ENCODE measurements at regions not wholly inside any gene's neighbourhood (a gene's known extent, or its start where the extent isn't known, plus 50 kb on each side); places are given as distances from the start of the nearest gene placed in this dataset.

GRCh38 chr5:38031304-38031703 lies 191.5 kb upstream of the GDNF start:
- DNase-seq = no peak

DNA sequence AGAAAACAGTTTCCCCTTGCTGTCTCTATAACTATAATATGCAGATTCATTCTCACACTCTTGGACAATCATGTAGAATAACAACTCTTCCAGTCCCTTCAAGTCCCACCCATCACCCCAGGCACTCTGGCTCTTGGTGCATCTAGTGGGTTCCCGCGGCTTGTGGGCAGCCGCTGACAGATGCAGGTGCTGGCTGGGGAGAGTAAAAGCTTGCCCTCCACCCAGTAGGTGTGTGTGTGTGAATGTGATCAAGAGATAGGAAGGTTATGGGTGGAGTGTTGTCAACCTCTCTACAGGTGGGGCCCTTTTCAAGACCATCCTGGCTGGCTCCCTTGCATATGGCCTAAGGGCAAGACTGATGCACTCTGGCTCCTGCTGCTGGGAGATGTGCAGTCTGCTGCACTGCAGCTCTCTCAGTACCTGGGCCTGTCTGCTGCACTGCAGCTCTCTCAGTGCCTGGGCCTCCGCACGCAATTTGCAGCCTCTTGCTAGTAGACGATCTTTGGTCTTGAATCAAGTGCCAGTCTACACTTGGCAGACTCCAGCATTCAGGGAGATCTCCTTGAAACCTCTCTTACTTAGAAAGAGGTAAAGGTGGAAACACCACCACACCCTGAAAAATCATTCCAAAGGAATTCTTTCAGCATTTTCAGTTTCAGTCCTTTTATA lies 189.7 kb upstream of the GDNF start:
- no peak for DNase-seq

- no peak for DNase-seq
Observed at GRCh38 chr5:38023799-38024198, 184.0 kb upstream of the GDNF start.

DNA sequence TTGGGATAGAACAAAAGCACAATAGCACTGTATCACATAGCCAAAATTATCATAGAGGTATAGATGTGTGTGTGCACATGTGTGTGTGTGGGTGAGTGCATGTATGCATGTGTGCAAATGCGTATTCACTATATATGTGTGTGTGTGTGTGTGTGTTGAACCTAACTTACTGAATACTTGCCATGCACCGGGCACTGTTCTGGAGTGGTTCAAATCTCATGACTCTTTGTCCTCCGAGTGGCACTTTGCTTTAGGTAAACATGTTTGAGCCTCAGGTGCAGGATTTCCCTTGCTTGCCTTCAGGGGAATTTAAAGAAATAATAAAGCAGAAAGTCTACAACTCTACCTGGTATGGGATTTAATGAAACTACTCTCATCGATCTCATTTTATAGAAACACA lies 183.5 kb upstream of the GDNF start:
- no peak for DNase-seq

DNA sequence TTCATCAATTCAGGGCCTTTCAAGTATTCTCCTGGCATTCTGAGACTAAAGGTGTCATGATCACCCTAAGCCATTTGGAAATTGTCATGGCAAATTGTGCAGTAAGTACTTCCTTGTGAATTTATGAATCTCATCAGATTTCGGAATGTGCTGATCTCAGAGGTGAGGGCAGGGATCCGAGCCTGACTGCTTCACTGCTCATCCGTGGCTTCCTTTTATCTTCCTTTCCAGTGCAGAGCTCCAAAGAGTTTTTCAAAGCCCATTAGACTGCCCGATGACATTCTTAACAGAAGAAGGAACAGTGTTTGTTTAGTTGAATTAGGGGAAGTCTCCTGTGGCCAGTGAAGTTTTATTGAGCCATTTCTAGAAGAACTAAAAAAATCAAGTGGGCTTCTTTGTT lies 182.8 kb upstream of the GDNF start:
- no peak for DNase-seq

DNA sequence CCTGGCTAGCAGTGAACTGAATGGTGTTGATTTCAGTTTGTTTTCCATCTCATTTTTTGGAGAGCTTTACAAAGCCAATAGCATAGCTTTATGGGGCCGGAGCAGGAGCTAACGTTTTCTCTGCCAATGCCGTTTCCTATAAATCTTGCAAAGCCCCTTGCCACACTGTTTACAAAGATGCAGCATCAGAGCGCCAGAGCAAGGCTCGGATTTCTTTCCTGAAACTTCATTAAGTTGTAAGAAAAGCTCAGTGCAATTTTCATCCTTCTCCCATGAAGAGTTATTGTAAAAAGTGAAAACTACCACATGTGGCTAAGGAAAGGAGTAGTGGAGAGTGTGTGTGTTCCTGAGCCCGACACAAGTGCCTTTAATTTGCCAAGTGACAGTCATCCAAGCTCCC lies 178.2 kb upstream of the GDNF start:
- DNase-seq = no peak

- DNase-seq = no peak
Observed at GRCh38 chr5:38013107-38013506, 173.3 kb upstream of the GDNF start.

GRCh38 chr5:38011668-38012188 lies 171.9 kb upstream of the GDNF start:
- no peak for DNase-seq

DNA sequence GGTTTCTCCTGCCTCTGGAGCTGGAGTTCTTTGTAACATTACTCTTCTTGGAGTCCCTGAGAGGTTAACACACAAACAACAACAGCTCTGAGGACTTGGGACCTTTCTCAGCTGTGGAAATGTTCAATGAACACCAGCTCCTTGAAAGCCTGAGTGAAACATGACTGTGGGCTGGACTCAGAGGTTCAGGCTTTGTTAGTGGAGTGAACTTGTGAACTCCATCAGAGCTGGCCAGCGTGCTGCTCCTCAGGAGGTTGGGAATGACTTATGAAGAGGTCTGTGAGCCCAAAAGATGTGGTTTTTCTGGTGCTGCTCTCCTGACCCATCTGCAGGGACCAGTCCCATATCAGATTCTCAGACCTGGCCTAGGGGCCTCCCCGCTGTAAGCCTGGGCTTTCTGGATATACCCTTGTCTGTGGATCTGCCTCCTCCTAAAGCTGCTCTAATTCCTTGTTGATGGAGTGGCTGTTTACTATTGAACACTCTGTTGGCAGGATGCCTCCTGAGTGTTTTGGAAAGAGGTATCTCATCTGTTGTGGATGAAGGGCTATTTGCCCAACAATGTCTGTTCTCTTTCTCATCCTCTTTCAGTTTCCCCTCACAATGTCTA lies 170.0 kb upstream of the GDNF start:
- DNase-seq = no peak

GRCh38 chr5:38008198-38008597 lies 168.4 kb upstream of the GDNF start:
- DNase-seq = no peak

GRCh38 chr5:37999593-37999992 lies 159.8 kb upstream of the GDNF start:
- DNase-seq = no peak

- DNase-seq = no peak
Observed at GRCh38 chr5:37996918-37997317, 157.1 kb upstream of the GDNF start.

- no peak for DNase-seq
Observed at GRCh38 chr5:37994729-37995128, 154.9 kb upstream of the GDNF start.

DNA sequence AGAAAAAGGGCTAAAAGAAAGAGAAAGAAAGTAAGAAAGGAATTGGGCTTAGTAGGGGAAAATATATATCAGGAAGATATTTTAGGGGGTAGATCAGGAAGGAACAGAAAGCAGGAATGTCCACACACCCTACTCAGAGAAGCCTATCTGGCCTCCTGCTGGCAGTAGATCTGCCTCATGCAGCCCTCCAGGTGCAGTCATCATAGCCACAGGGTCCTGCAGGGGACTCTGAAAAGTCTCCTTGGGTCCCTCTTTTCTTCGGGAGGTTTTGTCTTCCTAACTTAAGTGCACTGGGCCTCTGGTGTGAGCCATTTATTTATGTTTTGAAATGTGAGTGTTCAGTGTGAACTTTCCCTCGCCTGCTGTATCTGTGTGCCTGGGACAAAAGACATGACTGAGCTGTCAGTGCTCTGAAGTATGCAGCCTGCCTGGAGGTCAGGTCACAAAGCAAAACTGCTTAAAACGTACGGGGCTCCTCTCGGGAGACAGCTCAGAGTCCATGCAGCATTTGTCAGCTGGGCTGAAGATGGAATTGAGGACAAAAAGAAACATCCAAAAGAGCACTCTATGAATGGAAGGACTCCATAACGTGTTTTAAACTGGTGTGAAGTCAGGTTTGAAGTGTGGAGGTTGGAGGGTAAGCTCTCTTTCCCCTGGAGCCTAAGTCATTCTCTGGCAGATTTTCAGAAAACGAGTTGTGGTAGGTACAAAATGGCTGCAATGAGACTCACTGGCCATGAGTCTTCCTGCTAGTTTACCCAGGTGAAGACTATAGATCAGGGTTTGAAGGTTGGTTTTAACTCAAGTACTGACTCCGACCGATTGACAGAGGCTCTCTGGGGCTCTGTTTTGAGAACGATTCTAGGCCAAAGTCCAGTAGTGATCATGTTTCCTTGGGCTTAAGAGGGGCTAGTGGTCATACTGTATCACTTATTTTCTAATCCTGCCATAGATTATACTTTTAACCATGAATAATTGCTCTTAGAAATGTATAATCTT lies 151.8 kb upstream of the GDNF start:
- no peak for DNase-seq

GRCh38 chr5:37989884-37990283 lies 150.0 kb upstream of the GDNF start:
- no peak for DNase-seq

DNA sequence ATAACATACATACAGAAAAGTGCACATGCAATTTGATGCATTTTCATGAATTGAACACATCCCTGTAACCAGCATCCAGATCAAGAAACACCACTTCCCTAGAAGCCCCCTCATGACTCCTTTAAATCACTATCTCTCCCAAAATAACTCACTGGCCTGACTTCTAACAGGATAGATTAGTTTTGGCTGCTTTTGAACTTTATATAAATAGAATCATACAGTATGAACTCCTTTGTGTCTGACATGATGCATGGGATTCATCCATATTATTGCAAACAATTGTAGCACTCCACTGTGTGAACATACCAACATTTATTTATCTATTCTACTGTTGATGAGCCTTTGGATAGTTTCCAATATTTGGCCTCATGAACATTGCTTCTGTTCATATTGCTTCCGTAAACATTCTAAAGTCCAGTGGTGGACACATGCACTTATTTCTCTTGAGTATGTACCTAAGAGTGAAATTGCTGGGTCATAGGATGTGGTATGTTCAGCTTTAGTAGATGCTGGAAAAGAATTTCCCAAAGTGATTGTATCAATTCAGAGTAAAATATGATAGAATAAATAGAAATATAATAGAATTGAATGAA lies 148.7 kb upstream of the GDNF start:
- DNase-seq = no peak

GRCh38 chr5:37984300-37984699 lies 144.5 kb upstream of the GDNF start:
- DNase-seq = no peak

DNA sequence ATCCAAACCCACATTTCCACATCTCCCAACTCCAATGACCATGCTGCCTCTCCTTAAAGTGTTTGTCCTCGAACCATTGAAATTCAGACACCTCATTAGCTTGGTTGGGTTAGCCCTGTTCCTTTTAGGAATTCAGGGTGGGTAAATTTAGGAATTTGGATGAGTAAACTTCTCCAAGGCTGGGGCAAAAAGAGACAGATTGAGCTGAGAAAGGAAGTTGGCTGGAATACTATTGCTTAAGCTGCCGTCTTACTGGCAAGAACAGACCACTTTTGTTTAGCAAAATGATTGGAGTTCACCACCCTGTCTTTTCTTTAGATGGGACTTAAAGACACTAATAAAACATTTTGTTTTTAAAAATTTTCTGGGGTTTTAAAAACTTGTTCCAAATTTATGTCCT lies 143.6 kb upstream of the GDNF start:
- DNase-seq = no peak

DNA sequence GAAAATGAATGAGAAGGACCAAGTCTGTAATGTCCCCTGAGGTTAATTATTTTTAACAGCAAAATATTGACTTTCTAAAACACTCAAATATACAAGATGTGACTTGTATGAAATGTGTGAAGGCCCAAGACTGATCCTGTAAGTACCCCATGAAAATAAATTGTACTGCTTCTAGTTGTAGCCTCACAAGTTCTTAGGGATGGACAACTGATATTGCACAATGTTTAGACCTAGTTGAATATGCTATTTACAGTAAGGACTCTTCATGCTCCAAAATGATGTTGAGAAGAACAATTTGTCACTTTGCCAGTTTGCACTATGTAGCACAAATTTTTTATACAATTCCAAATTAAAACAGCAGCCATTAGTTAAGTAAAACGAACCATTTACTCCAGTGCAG lies 139.7 kb upstream of the GDNF start:
- no peak for DNase-seq

- no peak for DNase-seq
Observed at GRCh38 chr5:37975531-37975930, 135.7 kb upstream of the GDNF start.

DNA sequence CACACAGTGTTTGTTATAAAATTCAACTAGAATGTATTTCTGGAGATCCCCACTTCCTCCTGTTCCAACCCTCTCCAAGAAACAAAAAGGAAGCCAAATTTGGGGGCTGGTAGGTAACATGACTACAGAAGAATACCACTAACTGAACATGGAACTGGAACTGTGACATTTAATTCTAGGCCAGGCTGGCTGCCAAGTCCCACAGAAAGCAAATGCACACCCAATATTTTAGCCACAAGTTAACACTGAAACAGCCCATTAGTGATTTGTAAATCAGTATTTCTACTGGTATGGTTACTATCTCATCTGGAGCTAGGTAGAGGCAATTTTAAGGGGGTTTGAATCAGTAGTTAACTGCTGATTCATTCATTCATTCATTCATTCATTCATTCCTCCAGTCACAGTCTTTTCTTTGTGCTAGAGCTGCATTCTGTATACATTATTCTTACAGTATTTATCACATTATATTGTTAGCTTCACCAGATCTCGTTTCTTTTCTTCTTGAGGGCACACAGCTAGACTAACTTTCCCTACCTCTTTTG lies 131.7 kb upstream of the GDNF start:
- DNase-seq = no peak
